ENCODE measurements at regions not wholly inside any gene's neighbourhood (a gene's known extent, or its start where the extent isn't known, plus 50 kb on each side); places are given as distances from the start of the nearest gene placed in this dataset.

GRCh38 chr10:44045020-44045419, 339.9 kb downstream of the CXCL12 start:
- H3K27me3 ChIP-seq: no peaks in the 10 kb centered on the region
- 67 to 79% (median 75%) methylated on average over 6 of the region's 6 CpGs for WGBS, 4 donors
- H3K4me3 ChIP-seq: no peak overlapping the region
- H3K9me3 ChIP-seq: peaks cover 0 to 16% (median 0%) of the 10 kb centered on the region in 12 donors
- intact Hi-C loops (cut with DNase I): loop anchor here in 7 of 10 donors (10.0 kb wide), 4 partner anchors 80 to 360 kb away; partner anchors contain the start of gene CXCL12 (in 1 of the 7)
- ATAC-seq (peak; percentile 55 to 90 (median 84)), DNase-seq (peak in 4 of 5 donors; percentile 42 to 80 (median 57))
- no peak for TF ChIP-seq POLR2A (IDR thresholded peaks at IDR 0.05)
- no peak for TF ChIP-seq CTCF (IDR thresholded peaks at IDR 0.05)
- H3K4me1 ChIP-seq: peaks cover 0 to 33% (median 8%) of the 10 kb centered on the region in 12 donors
- peak overlapping the region; percentile 17 to 79 (median 66) for H3K27ac ChIP-seq
- H3K36me3 ChIP-seq: no peaks in the 10 kb centered on the region

- Histone ChIP-seq H3K4me1 (peaks cover 0 to 33% (median 8%) of the 10 kb centered on the region in 12 donors), H3K36me3 (no peaks in the 10 kb centered on the region), H3K27ac (peak overlapping the region; percentile 17 to 79 (median 66)), H3K27me3 (no peaks in the 10 kb centered on the region), H3K4me3 (no peak overlapping the region), H3K9me3 (peaks cover 0 to 16% (median 0%) of the 10 kb centered on the region in 12 donors)
- DNase-seq: peak in 1 of 5 donors; percentile 55
- ATAC-seq: peak in 2 of 4 donors; percentile 18 to 38
- peak in 3 of 12 donors; percentile 3 to 26 (median 7) for TF ChIP-seq CTCF (IDR thresholded peaks at IDR 0.05)
- no peak for TF ChIP-seq POLR2A (IDR thresholded peaks at IDR 0.05)
- intact Hi-C loops (cut with DNase I): loop anchor here in 7 of 10 donors (10.0 kb wide), 4 partner anchors 80 to 360 kb away; partner anchors contain the start of gene CXCL12 (in 1 of the 7)
- WGBS, 4 donors: 80 to 87% (median 82%) methylated on average over 10 of the region's 10 CpGs
Observed at GRCh38 chr10:44044549-44044948, 340.3 kb downstream of the CXCL12 start.

GRCh38 chr10:44043646-44044375, 341.1 kb downstream of the CXCL12 start:
- intact Hi-C loops (cut with DNase I): loop anchor here in 7 of 10 donors (10.0 kb wide), 4 partner anchors 79 to 359 kb away; partner anchors contain the start of gene CXCL12 (in 1 of the 7)
- peak in 1 of 5 donors; percentile 68 for DNase-seq
- H3K27ac ChIP-seq: peak overlapping the region in 11 of 12 donors; percentile 17 to 79 (median 69)

More at GRCh38 chr10:44043646-44044375, 341.1 kb downstream of the CXCL12 start:
- TF ChIP-seq POLR2A (IDR thresholded peaks at IDR 0.05) (no peak), CTCF (IDR thresholded peaks at IDR 0.05) (no peak)
- no peaks in the 10 kb centered on the region for H3K27me3 ChIP-seq
- no peaks in the 10 kb centered on the region for H3K36me3 ChIP-seq
- peaks cover 0 to 16% (median 0%) of the 10 kb centered on the region in 12 donors for H3K9me3 ChIP-seq
- no peak overlapping the region for H3K4me3 ChIP-seq
- H3K4me1 ChIP-seq: peaks cover 0 to 33% (median 8%) of the 10 kb centered on the region in 12 donors
- WGBS, 4 donors: 86 to 92% (median 90%) methylated on average over 14 of the region's 14 CpGs
- ATAC-seq: peak; percentile 27 to 49 (median 34)
